Gastrocnemius medialis (tissue), 4 donors: ENCODE measurements at regions not wholly inside any gene's neighbourhood (a gene's known extent, or its start where the extent isn't known, plus 50 kb on each side); places are given as distances from the start of the nearest gene placed in this dataset.

Experiments
- ATAC-seq, 2 donors: fragments of 150-250 bp; one replicate each; pipeline ENCODE4 v1.9.1; 2016
- DNase-seq, 2 donors: peaks; one replicate each; pipeline ENCODE4 v3.0.0-alpha.2; 2019
- H3K27ac ChIP-seq, 4 donors: fragments of 200-600 bp; sonication (generic); 1 replicate in 1 of 4; 2 replicates in 3 of 4; pipeline ENCODE4 v1.5.1; 2016 to 2018; ENCODE audit warnings: mild to moderate bottlenecking in 2 of 4, moderate library complexity in 1 of 4
- H3K27me3 ChIP-seq, 3 donors: fragments of 200-600 bp; sonication (generic) in 2 of 3; 1 replicate in 1 of 3; 2 replicates in 2 of 3; pipeline versions ENCODE4 v1.5.1 to v1.6.0; 2016 to 2019; ENCODE audit warnings: mild to moderate bottlenecking in 1 of 3, moderate library complexity in 1 of 3
- H3K36me3 ChIP-seq, 2 donors: fragments of 200-600 bp; sonication (generic) in 1 of 2; one replicate each; pipeline ENCODE4 v1.5.1; 2017 to 2018
- H3K4me1 ChIP-seq, 2 donors: fragments of 200-600 bp; sonication (generic) in 1 of 2; one replicate each; pipeline ENCODE4 v1.5.1; 2016 to 2017; ENCODE audit warnings: mild to moderate bottlenecking in 2 of 2
- H3K4me3 ChIP-seq, 4 donors: fragments of 200-600 bp; sonication (generic) in 3 of 4; 1 replicate in 1 of 4; 2 replicates in 3 of 4; pipeline ENCODE4 v1.5.1; 2016 to 2019; ENCODE audit warnings: mild to moderate bottlenecking in 2 of 4
- H3K9me3 ChIP-seq, 3 donors: fragments of 200-600 bp; sonication (generic) in 2 of 3; 1 replicate in 1 of 3; 2 replicates in 2 of 3; pipeline ENCODE4 v1.5.1; 2016 to 2019
- POLR2A ChIP-seq, 2 donors: fragments of 450-650 bp; IDR thresholded peaks; one replicate each; pipeline ENCODE4 v1.6.1; 2017; ENCODE audit warnings: antibody characterized with exemption in 2 of 2, mild to moderate bottlenecking in 2 of 2, moderate library complexity in 2 of 2
- in situ Hi-C, 4 donors: fragments of 200-750 bp; cut with MboI; loops; one replicate each; pipeline versions ENCODE4 v1.15.0 to v1.8.0; 2017; ENCODE audit warnings: low sequenced_read_pairs in 4 of 4
- intact Hi-C: fragments of 100-400 bp; cut with DNase I; formaldehyde crosslinking; loops from one replicate; pipeline ENCODE4 v1.15.1; 2023; ENCODE audit warnings: low total_unique reads
- TF ChIP-seq, protein P1 (sequence below), 5 experiments: fragments of 450-650 bp in 3 of 5; fragments of 200-600 bp in 2 of 5; sonication (generic) in 2 of 5; IDR thresholded peaks in 4 of 5; conservative IDR thresholded peaks in 1 of 5; 1 replicate in 4 of 5; 2 replicates in 1 of 5; pipeline ENCODE4 v1.5.1; 2016 to 2019; ENCODE audit warnings: antibody characterized with exemption in 5 of 5, mild to moderate bottlenecking in 3 of 5, moderate library complexity in 3 of 5

- H3K4me1 ChIP-seq = peaks cover 0 to 3% of the 10 kb centered on the region in 2 donors
- intact Hi-C loops = loop anchor here (10.0 kb wide), 2 partner anchors 105 to 385 kb away; no protein-coding TSS in a partner anchor
- ATAC-seq (no peak), DNase-seq (no peak)
- no peaks in the 10 kb centered on the region for H3K27me3 ChIP-seq
- no peaks in the 10 kb centered on the region for H3K9me3 ChIP-seq
- in situ Hi-C loops = loop anchor here in 1 of 4 donors (25.0 kb wide), 1 partner anchor 107 kb away; no protein-coding TSS in a partner anchor
- no peaks in the 10 kb centered on the region for H3K36me3 ChIP-seq
- H3K4me3 ChIP-seq = no peak overlapping the region
- no peak for TF ChIP-seq POLR2A (IDR thresholded peaks at IDR 0.05)
- TF ChIP-seq, protein P1, sequence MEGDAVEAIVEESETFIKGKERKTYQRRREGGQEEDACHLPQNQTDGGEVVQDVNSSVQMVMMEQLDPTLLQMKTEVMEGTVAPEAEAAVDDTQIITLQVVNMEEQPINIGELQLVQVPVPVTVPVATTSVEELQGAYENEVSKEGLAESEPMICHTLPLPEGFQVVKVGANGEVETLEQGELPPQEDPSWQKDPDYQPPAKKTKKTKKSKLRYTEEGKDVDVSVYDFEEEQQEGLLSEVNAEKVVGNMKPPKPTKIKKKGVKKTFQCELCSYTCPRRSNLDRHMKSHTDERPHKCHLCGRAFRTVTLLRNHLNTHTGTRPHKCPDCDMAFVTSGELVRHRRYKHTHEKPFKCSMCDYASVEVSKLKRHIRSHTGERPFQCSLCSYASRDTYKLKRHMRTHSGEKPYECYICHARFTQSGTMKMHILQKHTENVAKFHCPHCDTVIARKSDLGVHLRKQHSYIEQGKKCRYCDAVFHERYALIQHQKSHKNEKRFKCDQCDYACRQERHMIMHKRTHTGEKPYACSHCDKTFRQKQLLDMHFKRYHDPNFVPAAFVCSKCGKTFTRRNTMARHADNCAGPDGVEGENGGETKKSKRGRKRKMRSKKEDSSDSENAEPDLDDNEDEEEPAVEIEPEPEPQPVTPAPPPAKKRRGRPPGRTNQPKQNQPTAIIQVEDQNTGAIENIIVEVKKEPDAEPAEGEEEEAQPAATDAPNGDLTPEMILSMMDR (IDR thresholded peaks at IDR 0.05 in 4 of 5, conservative IDR thresholded peaks at IDR 0.05 in 1 of 5) = no peak
- peak overlapping the region in 1 of 4 donors; percentile 25 for H3K27ac ChIP-seq
Observed at GRCh38 chr18:55119434-55119833, 160.2 kb upstream of the CCDC68 start.

DNA sequence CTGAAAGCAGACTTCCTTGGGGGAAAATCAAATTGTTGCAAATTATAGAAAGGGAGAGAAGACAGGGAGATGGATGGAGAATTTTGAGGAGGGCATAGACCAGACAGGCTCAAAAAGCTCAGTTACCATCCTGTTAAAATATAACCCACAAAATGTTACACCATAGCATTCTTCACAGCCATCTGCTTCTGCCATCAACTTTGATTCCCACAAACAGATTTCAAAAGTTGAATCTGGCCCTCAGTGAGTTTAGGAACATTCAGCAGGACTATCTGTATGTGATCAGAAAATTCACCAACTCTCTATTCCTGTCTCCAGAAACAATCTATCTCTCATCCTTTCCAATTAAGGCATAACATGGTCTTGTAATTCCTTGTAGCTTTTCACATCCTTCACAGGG, 159.8 kb upstream of the CCDC68 start:
- intact Hi-C loops = loop anchor here (10.0 kb wide), 2 partner anchors 106 to 386 kb away; no protein-coding TSS in a partner anchor
- Histone ChIP-seq H3K27ac (peak overlapping the region in 2 of 4 donors; percentile 7 to 25), H3K36me3 (no peaks in the 10 kb centered on the region), H3K27me3 (no peaks in the 10 kb centered on the region), H3K9me3 (no peaks in the 10 kb centered on the region), H3K4me3 (no peak overlapping the region), H3K4me1 (peaks cover 0 to 3% of the 10 kb centered on the region in 2 donors)
- ATAC-seq (no peak), DNase-seq (no peak)
- in situ Hi-C loops = loop anchor here in 1 of 4 donors (25.0 kb wide), 1 partner anchor 107 kb away; no protein-coding TSS in a partner anchor
- no peak for TF ChIP-seq POLR2A (IDR thresholded peaks at IDR 0.05)
- TF ChIP-seq, protein P1 (IDR thresholded peaks at IDR 0.05 in 4 of 5, conservative IDR thresholded peaks at IDR 0.05 in 1 of 5) = no peak

- intact Hi-C loops = loop anchor here (10.0 kb wide), 2 partner anchors 108 to 388 kb away; no protein-coding TSS in a partner anchor
- peak overlapping the region; percentile 2 to 50 (median 13) for H3K27ac ChIP-seq
- in situ Hi-C loops = loop anchor here in 1 of 4 donors (25.0 kb wide), 1 partner anchor 105 kb away; no protein-coding TSS in a partner anchor
Observed at GRCh38 chr18:55116863-55117262, 157.6 kb upstream of the CCDC68 start.

DNA sequence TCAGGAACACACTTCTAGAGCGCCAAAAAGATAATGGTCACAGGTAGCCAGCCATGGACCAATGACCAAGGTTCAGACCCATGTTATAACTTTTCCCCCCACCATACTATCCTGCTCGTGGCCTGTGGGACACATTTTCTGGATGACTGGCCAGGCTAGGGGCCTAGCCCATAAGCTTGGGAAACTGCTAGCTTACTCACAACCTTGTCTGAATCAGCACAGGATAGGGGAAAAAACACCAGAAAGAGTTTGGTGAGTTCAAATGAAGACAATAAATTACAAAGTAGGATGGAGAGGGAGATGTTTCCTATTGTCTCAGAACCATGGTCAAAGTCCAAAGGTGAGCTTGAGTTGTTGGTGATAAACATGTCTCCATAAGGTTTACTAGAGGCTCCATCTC, 156.3 kb upstream of the CCDC68 start:
- no peak for ATAC-seq
- peaks cover 3 to 7% of the 10 kb centered on the region in 2 donors for H3K4me1 ChIP-seq
- no peak for TF ChIP-seq POLR2A (IDR thresholded peaks at IDR 0.05)
- TF ChIP-seq, protein P1 (IDR thresholded peaks at IDR 0.05 in 4 of 5, conservative IDR thresholded peaks at IDR 0.05 in 1 of 5) = no peak
- in situ Hi-C loops (loop anchor here in 1 of 4 donors (25.0 kb wide), 1 partner anchor 103 kb away; no protein-coding TSS in a partner anchor), intact Hi-C loops (loop anchor here (10.0 kb wide), 2 partner anchors 109 to 389 kb away; no protein-coding TSS in a partner anchor)
- no peaks in the 10 kb centered on the region for H3K27me3 ChIP-seq
- no peaks in the 10 kb centered on the region for H3K9me3 ChIP-seq
- H3K36me3 ChIP-seq = no peaks in the 10 kb centered on the region
- H3K27ac ChIP-seq = peak overlapping the region in 1 of 4 donors; percentile 23
- DNase-seq = no peak
- no peak overlapping the region for H3K4me3 ChIP-seq

More at GRCh38 chr18:55116863-55117262, 157.6 kb upstream of the CCDC68 start:
- no peak for TF ChIP-seq POLR2A (IDR thresholded peaks at IDR 0.05)
- TF ChIP-seq, protein P1 (IDR thresholded peaks at IDR 0.05 in 4 of 5, conservative IDR thresholded peaks at IDR 0.05 in 1 of 5) = no peak
- DNase-seq = no peak
- H3K36me3 ChIP-seq = no peaks in the 10 kb centered on the region
- peaks cover 0 to 3% of the 10 kb centered on the region in 2 donors for H3K4me1 ChIP-seq
- H3K9me3 ChIP-seq = no peaks in the 10 kb centered on the region
- no peak overlapping the region for H3K4me3 ChIP-seq
- no peaks in the 10 kb centered on the region for H3K27me3 ChIP-seq
- ATAC-seq = no peak
